ENCODE measurements at regions not wholly inside any gene's neighbourhood (a gene's known extent, or its start where the extent isn't known, plus 50 kb on each side); places are given as distances from the start of the nearest gene placed in this dataset.

DNA sequence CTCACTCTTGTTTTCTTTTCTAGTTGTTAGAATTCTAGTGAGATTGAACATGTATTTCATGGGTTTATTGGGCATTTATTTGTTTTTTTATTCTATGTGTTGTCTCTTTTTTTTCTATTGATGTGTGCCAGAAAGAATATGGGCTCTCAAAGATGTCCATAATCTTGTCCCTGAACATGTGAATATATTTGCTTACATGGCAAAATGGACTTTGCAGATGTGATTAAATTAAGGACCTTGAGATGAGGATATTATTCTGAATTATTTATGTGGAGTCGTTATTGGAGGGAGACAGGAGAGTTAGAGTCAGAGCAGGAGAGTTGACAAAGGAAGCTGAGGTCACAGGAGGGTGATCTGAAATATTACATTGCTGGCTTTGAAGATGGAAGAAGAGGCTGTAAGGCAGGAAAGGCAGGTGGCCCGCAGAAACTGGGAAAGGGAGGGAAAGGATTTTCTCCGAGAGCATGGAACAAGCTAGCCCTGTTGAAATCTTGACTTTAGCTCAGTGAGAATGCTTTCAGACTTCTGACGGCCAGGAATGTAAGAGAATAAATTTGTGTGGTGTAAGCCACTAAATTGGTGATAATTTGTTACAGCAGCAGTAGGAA lies 82.8 kb downstream of the NABP1 start:
- peaks cover 22% of the 10 kb centered on the region for H3K27me3 Mint-ChIP-seq
- Histone ChIP-seq H3K4me3 (ENCODE audit: low read length) (no peak overlapping the region), H3K36me3 (ENCODE audit: insufficient read depth, low read length) (no peaks in the 10 kb centered on the region), H3K4me1 (ENCODE audit: insufficient read depth, low read length) (peaks cover 3% of the 10 kb centered on the region), H3K27me3 (ENCODE audit: control insufficient read depth in 1 of 2, insufficient read depth in 2 of 2, low read length in 2 of 2) (no peaks in the 10 kb centered on the region), H3K27ac (ENCODE audit: low read depth in 1 of 2, low read length in 2 of 2) (no peak overlapping the region), H3K9me3 (ENCODE audit: control insufficient read depth in 1 of 2, insufficient read depth in 1 of 2, low read length in 2 of 2) (no peaks in the 10 kb centered on the region)
- intact Hi-C loops (cut with DNase I, micrococcal nuclease), result no loop called here
- H3K9me3 Mint-ChIP-seq, result no peaks in the 10 kb centered on the region
- H3K36me3 Mint-ChIP-seq (ENCODE audit: low read depth), result no peaks in the 10 kb centered on the region
- H3K27ac Mint-ChIP-seq, result no peak overlapping the region
- no peak overlapping the region for H3K4me3 Mint-ChIP-seq
- H3K4me1 Mint-ChIP-seq (ENCODE audit: low read depth), result no peaks in the 10 kb centered on the region
- POLR2A ChIA-PET, result no interaction called here
- no peak for DNase-seq
- no peak for ATAC-seq (ENCODE audit: poor library complexity)
- TF ChIP-seq, protein P1, sequence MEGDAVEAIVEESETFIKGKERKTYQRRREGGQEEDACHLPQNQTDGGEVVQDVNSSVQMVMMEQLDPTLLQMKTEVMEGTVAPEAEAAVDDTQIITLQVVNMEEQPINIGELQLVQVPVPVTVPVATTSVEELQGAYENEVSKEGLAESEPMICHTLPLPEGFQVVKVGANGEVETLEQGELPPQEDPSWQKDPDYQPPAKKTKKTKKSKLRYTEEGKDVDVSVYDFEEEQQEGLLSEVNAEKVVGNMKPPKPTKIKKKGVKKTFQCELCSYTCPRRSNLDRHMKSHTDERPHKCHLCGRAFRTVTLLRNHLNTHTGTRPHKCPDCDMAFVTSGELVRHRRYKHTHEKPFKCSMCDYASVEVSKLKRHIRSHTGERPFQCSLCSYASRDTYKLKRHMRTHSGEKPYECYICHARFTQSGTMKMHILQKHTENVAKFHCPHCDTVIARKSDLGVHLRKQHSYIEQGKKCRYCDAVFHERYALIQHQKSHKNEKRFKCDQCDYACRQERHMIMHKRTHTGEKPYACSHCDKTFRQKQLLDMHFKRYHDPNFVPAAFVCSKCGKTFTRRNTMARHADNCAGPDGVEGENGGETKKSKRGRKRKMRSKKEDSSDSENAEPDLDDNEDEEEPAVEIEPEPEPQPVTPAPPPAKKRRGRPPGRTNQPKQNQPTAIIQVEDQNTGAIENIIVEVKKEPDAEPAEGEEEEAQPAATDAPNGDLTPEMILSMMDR (IDR thresholded peaks at IDR 0.05), result no peak
- CTCF ChIA-PET, result no interaction called here

DNA sequence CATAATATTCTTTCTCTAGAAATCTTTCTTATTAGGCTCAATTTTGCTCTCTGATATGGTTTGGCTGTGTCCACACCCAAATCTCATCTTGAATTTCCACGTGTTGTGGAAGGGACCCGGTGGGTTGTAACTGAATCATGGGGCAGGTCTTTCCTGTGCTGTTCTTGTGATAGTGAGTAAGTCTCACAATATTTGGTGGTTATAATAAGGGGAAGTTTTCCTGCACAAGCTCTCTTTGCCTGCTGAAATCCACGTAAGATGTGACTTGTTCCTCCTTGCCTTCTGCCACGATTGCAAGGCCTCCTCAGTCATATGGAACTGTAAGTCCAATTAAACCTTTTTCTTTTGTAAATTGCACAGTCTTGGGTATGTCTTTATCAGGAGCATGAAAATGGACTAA lies 73.8 kb downstream of the CAVIN2 start:
- Histone ChIP-seq H3K27me3 (ENCODE audit: control insufficient read depth in 1 of 2, insufficient read depth in 2 of 2, low read length in 2 of 2) (no peaks in the 10 kb centered on the region), H3K9me3 (ENCODE audit: control insufficient read depth in 1 of 2, insufficient read depth in 1 of 2, low read length in 2 of 2) (peaks cover 0 to 7% of the 10 kb centered on the region in 2 experiments), H3K27ac (ENCODE audit: low read depth in 1 of 2, low read length in 2 of 2) (no peak overlapping the region), H3K36me3 (ENCODE audit: insufficient read depth, low read length) (no peaks in the 10 kb centered on the region), H3K4me1 (ENCODE audit: insufficient read depth, low read length) (no peaks in the 10 kb centered on the region), H3K4me3 (ENCODE audit: low read length) (no peak overlapping the region)
- Mint-ChIP-seq H3K27ac (no peak overlapping the region), H3K4me1 (ENCODE audit: low read depth) (no peaks in the 10 kb centered on the region), H3K4me3 (no peak overlapping the region), H3K27me3 (no peaks in the 10 kb centered on the region), H3K36me3 (ENCODE audit: low read depth) (no peaks in the 10 kb centered on the region), H3K9me3 (peaks cover 4% of the 10 kb centered on the region)
- DNase-seq, result no peak
- intact Hi-C loops (cut with DNase I, micrococcal nuclease), result no loop called here
- CTCF ChIA-PET, result no interaction called here
- POLR2A ChIA-PET, result no interaction called here
- TF ChIP-seq, protein P1 (IDR thresholded peaks at IDR 0.05), result no peak
- ATAC-seq (ENCODE audit: poor library complexity), result no peak

DNA sequence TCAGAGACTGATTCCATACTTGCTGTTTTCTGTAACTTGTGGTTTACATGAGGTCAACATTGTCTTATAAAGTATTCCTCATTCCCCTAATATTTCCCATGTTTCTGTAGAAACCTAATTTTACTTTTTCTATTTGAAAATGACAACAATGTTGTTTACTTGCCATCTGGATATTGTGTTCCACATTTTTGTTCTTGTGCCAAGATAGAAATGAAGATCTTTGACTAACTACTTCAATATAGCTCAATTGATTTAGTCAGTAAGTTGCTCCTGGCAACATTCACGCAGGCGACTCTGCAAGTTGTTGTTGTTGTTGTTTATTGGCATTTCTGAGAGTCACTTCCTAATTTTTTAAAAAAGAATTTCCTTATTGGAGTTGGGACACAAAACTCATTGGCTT lies 69.5 kb downstream of the CAVIN2 start:
- TF ChIP-seq, protein P1 (IDR thresholded peaks at IDR 0.05), result no peak
- no peak for DNase-seq
- H3K27me3 Mint-ChIP-seq, result no peaks in the 10 kb centered on the region
- Histone ChIP-seq H3K4me1 (ENCODE audit: insufficient read depth, low read length) (no peaks in the 10 kb centered on the region), H3K9me3 (ENCODE audit: control insufficient read depth in 1 of 2, insufficient read depth in 1 of 2, low read length in 2 of 2) (peaks cover 0 to 7% of the 10 kb centered on the region in 2 experiments), H3K27ac (ENCODE audit: low read depth in 1 of 2, low read length in 2 of 2) (no peak overlapping the region), H3K4me3 (ENCODE audit: low read length) (no peak overlapping the region), H3K36me3 (ENCODE audit: insufficient read depth, low read length) (no peaks in the 10 kb centered on the region), H3K27me3 (ENCODE audit: control insufficient read depth in 1 of 2, insufficient read depth in 2 of 2, low read length in 2 of 2) (no peaks in the 10 kb centered on the region)
- intact Hi-C loops (cut with DNase I, micrococcal nuclease), result no loop called here
- H3K9me3 Mint-ChIP-seq, result peaks cover 4% of the 10 kb centered on the region
- POLR2A ChIA-PET, result no interaction called here
- CTCF ChIA-PET, result no interaction called here
- H3K27ac Mint-ChIP-seq, result no peak overlapping the region
- H3K4me3 Mint-ChIP-seq, result no peak overlapping the region
- H3K4me1 Mint-ChIP-seq (ENCODE audit: low read depth), result no peaks in the 10 kb centered on the region
- ATAC-seq (ENCODE audit: poor library complexity), result no peak
- H3K36me3 Mint-ChIP-seq (ENCODE audit: low read depth), result no peaks in the 10 kb centered on the region
